GM19463 (cell line): ENCODE measurements at regions not wholly inside any gene's neighbourhood (a gene's known extent, or its start where the extent isn't known, plus 50 kb on each side); places are given as distances from the start of the nearest gene placed in this dataset.

ENCODE experiments used
- ATAC-seq: cut with Tn5 transposase; IDR thresholded peaks from one replicate; pipeline ENCODE4 v1.9.1; 2021; ENCODE audit warnings: mild to moderate bottlenecking, moderate library complexity; ENCODE audit not compliant: unreplicated experiment

DNA sequence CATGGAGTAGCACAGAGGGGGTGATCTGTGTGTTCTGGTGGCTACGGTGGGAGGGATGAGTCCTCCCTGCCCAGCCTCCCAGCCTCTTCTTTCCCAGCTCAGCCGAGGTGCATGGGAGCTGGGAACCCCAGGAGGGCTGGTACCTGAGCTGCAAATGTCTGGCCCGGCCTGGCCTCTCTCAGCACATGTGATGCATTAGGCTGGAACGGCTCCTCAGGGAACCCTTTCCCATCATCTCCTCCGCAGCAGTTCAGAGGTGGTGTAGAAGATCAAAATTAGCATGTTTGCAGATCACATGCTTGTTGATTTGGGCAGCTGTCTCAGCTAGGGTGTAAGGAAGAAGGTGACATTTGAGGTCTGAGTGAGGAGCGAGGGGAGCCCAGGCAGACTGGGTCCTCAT is 126.6 kb downstream of the EMX2 start:
- ATAC-seq = no peak

- ATAC-seq = no peak
Observed at GRCh38 chr10:117670116-117670904, 127.8 kb downstream of the EMX2 start.

- no peak for ATAC-seq
Observed at GRCh38 chr10:117673230-117674010, 130.9 kb downstream of the EMX2 start.

DNA sequence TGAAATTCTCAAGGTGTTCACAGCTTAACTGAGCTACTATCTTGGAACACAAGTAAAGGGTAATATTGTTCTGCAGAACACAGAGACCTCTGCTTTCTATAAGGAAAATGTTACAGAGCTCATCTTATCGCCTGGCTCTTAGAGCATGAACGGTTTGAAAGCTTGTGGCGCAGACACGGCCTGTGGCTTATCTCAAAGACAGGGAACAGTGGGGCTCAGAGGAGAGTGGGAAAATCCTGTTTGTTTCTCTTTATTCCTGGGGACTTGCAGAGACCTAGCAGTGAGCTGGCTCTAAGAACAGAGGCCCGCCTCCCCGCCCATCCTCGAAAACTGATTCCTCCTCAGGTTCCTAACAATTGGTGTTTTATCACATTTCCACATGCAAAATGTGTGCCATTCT is 131.7 kb downstream of the EMX2 start:
- no peak for ATAC-seq

DNA sequence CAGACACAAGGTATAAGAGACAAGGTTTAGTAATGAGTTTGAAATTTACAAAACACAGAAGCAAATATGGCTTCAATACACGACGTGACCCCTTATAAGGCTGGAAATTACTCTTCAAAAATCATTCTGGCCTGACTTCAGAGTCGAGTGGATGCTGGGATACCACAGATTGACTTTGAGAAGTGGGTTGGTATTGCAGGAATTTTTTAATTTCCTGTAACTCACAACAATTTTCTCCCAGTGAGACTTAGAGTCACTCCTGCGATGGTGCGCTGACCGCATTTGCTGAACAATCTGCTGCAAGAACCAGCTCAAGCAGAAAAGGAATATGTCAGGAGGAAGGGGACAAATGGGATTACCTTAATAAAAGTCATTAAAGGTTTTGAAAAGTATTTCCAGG is 132.1 kb downstream of the EMX2 start:
- no peak for ATAC-seq

- ATAC-seq = no peak
Observed at GRCh38 chr10:117675514-117676055, 133.0 kb downstream of the EMX2 start.

DNA sequence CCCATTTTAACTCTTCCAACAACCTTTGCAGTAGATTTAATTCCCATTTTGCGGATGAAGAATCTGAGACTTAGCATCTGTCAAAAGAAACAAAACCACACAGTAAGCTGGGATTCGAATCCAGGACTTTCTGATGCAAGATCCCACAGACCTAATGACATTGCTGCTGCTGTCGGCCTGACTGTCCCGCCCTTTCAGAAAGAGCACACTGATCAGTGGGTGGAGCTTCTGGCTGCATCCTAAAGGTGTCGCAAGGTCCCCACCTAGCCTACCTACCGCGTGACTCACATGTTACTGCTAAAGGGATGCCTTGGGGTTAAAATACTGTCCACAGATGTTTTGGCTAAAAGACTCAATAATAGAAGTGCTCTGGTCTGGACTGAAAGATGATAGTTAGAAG is 134.7 kb downstream of the EMX2 start:
- ATAC-seq = no peak

DNA sequence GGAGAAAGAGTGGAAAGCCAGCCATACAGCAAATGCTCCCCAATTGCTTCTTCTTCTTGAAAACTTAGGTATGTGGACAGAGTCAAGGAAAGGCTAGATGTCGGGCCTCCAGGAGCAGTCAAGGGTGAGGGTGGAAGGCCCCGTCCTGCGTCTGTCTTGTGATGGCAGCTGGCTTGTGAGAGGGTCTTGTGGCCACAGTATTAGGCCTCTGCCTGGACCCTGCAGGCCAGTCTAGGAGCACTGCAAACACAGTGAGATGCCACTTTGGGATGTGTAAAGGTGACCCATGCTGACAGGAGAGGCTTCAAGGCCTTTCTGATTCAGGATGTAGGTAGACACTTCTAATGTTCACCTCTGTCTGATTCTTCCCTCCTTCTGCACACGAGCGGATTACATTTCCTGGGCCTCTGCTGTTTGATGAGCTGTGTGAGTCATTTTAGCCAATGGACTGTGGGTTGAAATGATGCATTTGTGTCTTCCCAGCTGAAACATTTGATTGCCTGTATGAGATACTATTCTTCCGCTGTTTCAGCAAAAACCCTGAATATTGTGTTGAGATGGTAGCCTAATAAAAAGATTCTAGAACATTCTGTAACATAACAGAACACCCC is 135.4 kb downstream of the EMX2 start:
- no peak for ATAC-seq

DNA sequence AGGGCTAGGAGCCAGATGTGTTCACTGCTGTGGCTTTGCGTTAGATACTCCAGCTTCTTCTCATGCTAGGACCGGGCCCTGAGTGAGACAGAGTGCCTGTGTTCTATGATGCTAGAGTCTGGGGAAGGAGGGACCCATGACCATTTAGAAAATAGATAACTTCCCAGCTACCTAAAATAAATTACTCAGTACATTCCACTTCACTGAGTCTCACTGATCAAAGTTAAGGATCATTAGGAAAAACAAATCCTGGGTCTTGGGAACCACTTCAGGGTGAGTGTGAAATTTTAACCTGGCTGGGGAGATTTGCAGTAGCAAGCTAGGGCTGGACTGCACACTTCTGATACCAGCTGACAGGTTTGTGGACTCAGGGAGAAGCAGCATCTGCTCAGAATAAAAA is 138.1 kb downstream of the EMX2 start:
- no peak for ATAC-seq

- ATAC-seq = no peak
Observed at GRCh38 chr10:117681104-117681503, 138.6 kb downstream of the EMX2 start.

GRCh38 chr10:117684046-117684610 is 141.6 kb downstream of the EMX2 start:
- no peak for ATAC-seq

DNA sequence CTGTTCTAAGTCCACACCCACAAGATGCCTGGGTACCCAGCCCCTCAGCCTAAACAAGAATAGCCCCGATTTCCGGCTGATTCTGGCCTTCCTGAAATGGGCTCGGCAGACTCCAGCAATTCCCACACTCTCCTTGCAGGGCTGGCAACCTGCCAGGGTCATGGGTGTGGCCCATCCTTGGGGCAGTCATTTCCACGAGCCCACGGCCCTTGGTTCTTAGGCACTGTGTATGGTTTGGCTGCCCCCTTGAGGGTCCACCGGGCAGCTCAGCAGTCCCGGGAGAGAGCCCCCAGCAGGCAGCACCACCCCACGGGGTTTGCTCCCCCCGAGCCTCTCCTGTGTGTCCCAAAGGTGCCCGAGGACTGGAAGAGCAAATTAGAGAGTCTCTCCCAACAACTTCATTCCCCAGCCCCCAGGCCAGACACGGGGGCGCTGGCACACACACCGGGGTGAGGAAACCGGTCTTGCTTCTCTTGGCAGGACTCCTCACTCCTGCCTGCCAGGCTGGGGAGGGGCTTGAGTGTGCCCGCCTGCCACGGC is 142.2 kb downstream of the EMX2 start:
- no peak for ATAC-seq

GRCh38 chr10:117685431-117685830 is 142.9 kb downstream of the EMX2 start:
- ATAC-seq = no peak

GRCh38 chr10:117686606-117687005 is 144.1 kb downstream of the EMX2 start:
- no peak for ATAC-seq

DNA sequence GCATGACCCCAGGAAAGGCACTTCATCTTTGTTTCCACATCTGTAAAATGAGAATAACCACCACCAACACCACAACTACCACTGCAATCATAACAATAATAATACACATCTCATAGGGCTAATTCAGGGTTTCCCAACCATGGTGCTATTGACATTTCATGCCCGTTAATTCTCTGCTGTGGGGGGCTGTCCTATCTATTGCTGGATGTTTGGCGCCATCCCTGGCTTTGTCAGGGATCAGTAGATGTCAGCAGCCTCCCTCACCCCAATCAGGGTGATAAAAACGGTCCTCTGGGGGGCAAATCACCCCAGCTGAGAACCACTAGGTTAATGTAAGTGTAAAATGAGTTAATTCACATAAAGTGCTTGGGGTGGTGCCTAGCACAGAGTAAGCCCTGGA is 145.8 kb downstream of the EMX2 start:
- ATAC-seq = no peak

GRCh38 chr10:117689566-117689965 is 147.0 kb downstream of the EMX2 start:
- ATAC-seq = no peak

GRCh38 chr10:117690359-117690758 is 147.8 kb downstream of the EMX2 start:
- ATAC-seq = no peak

- no peak for ATAC-seq
Observed at GRCh38 chr10:117694190-117694589, 151.6 kb downstream of the EMX2 start.

DNA sequence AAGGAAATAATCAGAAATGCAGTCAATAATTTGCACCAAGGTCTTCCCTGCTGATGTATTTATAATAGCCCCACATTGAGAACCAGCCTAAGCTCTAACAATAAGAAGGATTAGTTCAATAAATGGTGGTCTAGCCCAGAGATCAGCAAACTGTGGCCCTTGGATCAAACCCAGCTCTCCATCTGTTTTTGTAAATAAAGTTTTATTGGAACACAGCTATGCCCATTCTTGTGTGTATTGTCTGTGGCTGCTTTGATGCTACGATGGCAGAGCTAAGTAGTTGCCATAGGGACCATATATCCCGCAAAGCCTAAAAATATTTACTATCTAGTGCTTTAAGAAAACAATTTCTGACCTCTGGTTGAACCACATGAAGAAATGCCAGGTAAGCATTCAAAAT is 154.9 kb downstream of the EMX2 start:
- ATAC-seq = no peak

DNA sequence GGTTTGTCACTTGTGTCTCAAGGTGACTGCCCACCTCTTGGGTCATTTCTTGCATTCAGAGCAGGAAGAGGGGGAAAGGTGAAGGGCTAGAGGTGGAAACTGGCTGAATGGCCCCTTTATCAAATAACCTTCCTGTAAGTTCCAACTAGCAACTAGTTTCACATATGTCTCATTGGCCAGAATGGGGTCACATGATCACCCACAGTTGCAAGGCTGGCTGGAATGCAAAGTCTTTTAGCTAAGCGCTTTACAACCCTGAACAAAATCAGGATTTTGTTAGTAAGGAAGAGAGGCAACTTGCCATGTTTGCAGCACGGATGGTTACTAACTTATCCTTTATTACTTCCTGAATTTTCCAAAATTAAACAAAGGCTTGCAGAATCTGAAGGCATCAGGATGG is 156.3 kb downstream of the EMX2 start:
- ATAC-seq = no peak

DNA sequence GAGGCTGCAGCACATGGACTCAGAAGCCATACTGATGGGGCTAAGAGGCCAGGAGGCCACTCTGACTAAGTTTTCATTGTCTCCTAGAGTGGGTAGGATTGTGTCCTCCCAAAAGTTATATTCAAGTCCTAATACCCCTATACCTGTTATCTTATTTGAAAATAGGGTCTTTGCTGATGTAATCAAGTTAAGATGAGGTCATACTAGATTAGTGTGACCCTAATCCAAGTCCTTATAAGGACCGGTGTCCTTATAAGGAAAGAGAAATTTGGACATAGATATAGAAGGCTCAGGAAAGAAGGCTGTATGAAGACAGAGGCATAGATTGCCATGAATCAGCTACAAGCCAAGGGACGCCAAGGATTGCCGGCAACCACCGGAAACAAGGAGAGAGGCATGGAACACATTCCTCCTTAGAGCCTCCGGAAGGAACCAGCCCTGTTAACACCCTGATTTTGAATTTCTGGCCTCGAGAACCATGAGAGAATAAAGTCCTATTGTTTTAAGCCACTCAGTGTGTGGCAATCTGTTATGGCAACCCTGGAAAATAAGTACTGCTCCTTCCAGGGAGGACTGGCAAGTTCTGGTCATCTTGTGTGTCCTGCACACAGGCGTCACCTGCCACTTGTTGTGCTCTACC is 157.0 kb downstream of the EMX2 start:
- ATAC-seq = no peak
